ENCODE measurements at regions not wholly inside any gene's neighbourhood (a gene's known extent, or its start where the extent isn't known, plus 50 kb on each side); places are given as distances from the start of the nearest gene placed in this dataset.
"Not testable (repeated sequence)": the region's sequence is repeated elsewhere in the genome, so short reads cannot be mapped to it uniquely, and the experiment has no call there.

- DNase-seq (ENCODE audit: low spot score), result no peak
These were observed 115.8 kb upstream of the FBXL7 start for GRCh38 chr5:15384176-15384575.

- no peak for DNase-seq (ENCODE audit: low spot score)
These were observed 116.5 kb upstream of the FBXL7 start for GRCh38 chr5:15383469-15383868.

GRCh38 chr5:15383021-15383420 is 117.0 kb upstream of the FBXL7 start:
- no peak for DNase-seq (ENCODE audit: low spot score)

GRCh38 chr5:15377573-15378340 is 122.2 kb upstream of the FBXL7 start:
- no peak for DNase-seq (ENCODE audit: low spot score)

- DNase-seq (ENCODE audit: low spot score), result no peak
These were observed 123.2 kb upstream of the FBXL7 start for GRCh38 chr5:15376803-15377202.

GRCh38 chr5:15376088-15376487 is 123.9 kb upstream of the FBXL7 start:
- DNase-seq (ENCODE audit: low spot score), result no peak

- no peak for DNase-seq (ENCODE audit: low spot score)
These were observed 124.4 kb upstream of the FBXL7 start for GRCh38 chr5:15375559-15375958.

- DNase-seq (ENCODE audit: low spot score), result no peak
These were observed 125.1 kb upstream of the FBXL7 start for GRCh38 chr5:15374886-15375285.

- DNase-seq (ENCODE audit: low spot score), result no peak
These were observed 126.8 kb upstream of the FBXL7 start for GRCh38 chr5:15373151-15373550.

- peak; percentile 12 for DNase-seq (ENCODE audit: low spot score)
These were observed 128.8 kb upstream of the FBXL7 start for GRCh38 chr5:15371184-15371583.

GRCh38 chr5:15368835-15369234 is 131.1 kb upstream of the FBXL7 start:
- DNase-seq (ENCODE audit: low spot score), result no peak

- DNase-seq (ENCODE audit: low spot score), result no peak
These were observed 132.5 kb upstream of the FBXL7 start for GRCh38 chr5:15367489-15367888.

- DNase-seq (ENCODE audit: low spot score), result no peak
These were observed 133.1 kb upstream of the FBXL7 start for GRCh38 chr5:15366676-15367391.

GRCh38 chr5:15365070-15365469 is 134.9 kb upstream of the FBXL7 start:
- DNase-seq (ENCODE audit: low spot score), result no peak

- no peak for DNase-seq (ENCODE audit: low spot score)
These were observed 136.4 kb upstream of the FBXL7 start for GRCh38 chr5:15363601-15364000.

- not testable (repeated sequence) for DNase-seq (ENCODE audit: low spot score)
These were observed 142.9 kb upstream of the FBXL7 start for GRCh38 chr5:15357092-15357453.

- not testable (repeated sequence) for DNase-seq (ENCODE audit: low spot score)
These were observed 143.5 kb upstream of the FBXL7 start for GRCh38 chr5:15356308-15357091.

- DNase-seq (ENCODE audit: low spot score), result no peak
These were observed 146.0 kb upstream of the FBXL7 start for GRCh38 chr5:15354021-15354420.

- no peak for DNase-seq (ENCODE audit: low spot score)
These were observed 146.8 kb upstream of the FBXL7 start for GRCh38 chr5:15353086-15353645.

GRCh38 chr5:15350614-15351013 is 149.4 kb upstream of the FBXL7 start:
- no peak for DNase-seq (ENCODE audit: low spot score)

- DNase-seq (ENCODE audit: low spot score), result no peak
These were observed 153.2 kb upstream of the FBXL7 start for GRCh38 chr5:15346738-15347137.

GRCh38 chr5:15344954-15345353 is 155.0 kb upstream of the FBXL7 start:
- no peak for DNase-seq (ENCODE audit: low spot score)

Measured in mucosa of gallbladder (tissue), 1 donor.